Endothelial cell of umbilical vein (primary cell): ENCODE measurements at regions not wholly inside any gene's neighbourhood (a gene's known extent, or its start where the extent isn't known, plus 50 kb on each side); places are given as distances from the start of the nearest gene placed in this dataset.

Experiments
- BruUV-seq: library from RNA; stranded (reverse); fragments of 400-500 nt; replicated peaks from 2 replicates; lab custom pipeline; 2021; lab: Mats Ljungman, UMichigan
- CTCF ChIA-PET: fragments of 300-600, 350-600 bp; sonication (Branson Sonifier 250); formaldehyde crosslinking; loops from one replicate; lab custom pipeline; 2021; ENCODE audit warnings: antibody characterized with exemption, inconsistent platforms; lab: Charles Lee
- POLR2A ChIA-PET: fragments of 300-600, 350-600 bp; sonication (Branson Sonifier 250); formaldehyde crosslinking; loops from one replicate; lab custom pipeline; 2021; ENCODE audit warnings: antibody characterized with exemption, inconsistent platforms; lab: Charles Lee
- DNase-seq: peaks from one replicate; pipeline ENCODE4 v3.0.0-alpha.2; 2011; ENCODE audit warnings: low read depth, low spot score
- FAIRE-seq: peaks from 2 replicates; lab custom pipeline; 2011; peaks lifted over from hg19 to GRCh38; lab: Jason Lieb, UNC
- H2AFZ ChIP-seq: 2 replicates; pipeline ENCODE4 v1.6.0; 2012; ENCODE audit warnings: low read depth, low read length, control low read depth, inconsistent platforms
- H3K27ac ChIP-seq: 2 replicates; pipeline ENCODE4 v1.5.1; 2011; ENCODE audit warnings: low read depth, mild to moderate bottlenecking, control low read depth, low read length, moderate library complexity; ENCODE audit not compliant: insufficient read depth
- H3K27me3 ChIP-seq, 2 experiments: 2 replicates each; pipeline versions ENCODE4 v1.6.0 to v1.6.1; 2011; ENCODE audit warnings: low read length in 2 of 2, mixed read lengths in 1 of 2; ENCODE audit not compliant: control insufficient read depth in 2 of 2, insufficient read depth in 2 of 2
- H3K36me3 ChIP-seq, 2 experiments: 2 replicates in 1 of 2; 3 replicates in 1 of 2; pipeline ENCODE4 v1.5.1; 2011; ENCODE audit warnings: low read length in 2 of 2, mild to moderate bottlenecking in 1 of 2, moderate library complexity in 1 of 2; ENCODE audit not compliant: control insufficient read depth in 2 of 2, insufficient read depth in 2 of 2; ENCODE audit errors: extremely low read depth in 1 of 2
- H3K4me1 ChIP-seq: 3 replicates; pipeline ENCODE4 v1.5.1; 2011; ENCODE audit warnings: mild to moderate bottlenecking, low read length; ENCODE audit not compliant: control insufficient read depth, insufficient read depth; ENCODE audit errors: extremely low read depth
- H3K4me2 ChIP-seq: 2 replicates; pipeline ENCODE4 v1.6.1; 2011; ENCODE audit warnings: low read length, control low read depth, mixed read lengths; ENCODE audit not compliant: insufficient read depth
- H3K4me3 ChIP-seq, 3 experiments: fragments of 200-600 bp in 1 of 3; sonication (generic), shearing (Covaris generic) in 1 of 3; replicated peaks in 1 of 3; 2 replicates each; pipeline ENCODE4 v1.5.1; 2011 to 2016; ENCODE audit warnings: control low read depth in 3 of 3, low read length in 3 of 3, mild to moderate bottlenecking in 2 of 3, inconsistent platforms in 1 of 3, low read depth in 1 of 3, moderate library complexity in 1 of 3; ENCODE audit not compliant: insufficient read depth in 1 of 3
- H3K79me2 ChIP-seq: 2 replicates; pipeline ENCODE4 v1.6.0; 2012; ENCODE audit warnings: low read length, inconsistent platforms; ENCODE audit not compliant: control insufficient read depth, insufficient read depth
- H3K9ac ChIP-seq: replicated peaks from 2 replicates; pipeline ENCODE3; 2011; ENCODE audit warnings: low read length, control low read depth; ENCODE audit not compliant: insufficient read depth; ENCODE audit errors: extremely low read depth
- H3K9me1 ChIP-seq: replicated peaks from 3 replicates; pipeline ENCODE4 v1.6.0; 2011; ENCODE audit warnings: mild to moderate bottlenecking, low read length; ENCODE audit not compliant: control insufficient read depth, insufficient read depth; ENCODE audit errors: extremely low read depth
- H3K9me3 ChIP-seq: replicated peaks from 2 replicates; pipeline ENCODE4 v1.5.1; 2012; ENCODE audit warnings: low read length, inconsistent platforms; ENCODE audit not compliant: control insufficient read depth, insufficient read depth
- H4K20me1 ChIP-seq: replicated peaks from 2 replicates; pipeline ENCODE3; 2011; ENCODE audit warnings: mild to moderate bottlenecking, low read length; ENCODE audit not compliant: control insufficient read depth, insufficient read depth; ENCODE audit errors: extremely low read depth
- EZH2 ChIP-seq: IDR thresholded peaks from 2 replicates; pipeline ENCODE4 v1.6.1; 2012; ENCODE audit warnings: borderline replicate concordance, low read depth, mild to moderate bottlenecking, moderate library complexity, low read length, inconsistent platforms; ENCODE audit not compliant: severe bottlenecking
- FOS ChIP-seq: IDR thresholded peaks from 2 replicates; pipeline ENCODE4 v1.6.1; 2011; ENCODE audit warnings: mild to moderate bottlenecking, low read length, moderate library complexity, borderline replicate concordance; ENCODE audit not compliant: insufficient read depth
- GATA2 ChIP-seq: IDR thresholded peaks from 2 replicates; pipeline ENCODE4 v1.7.0; 2011; ENCODE audit warnings: low read depth, mild to moderate bottlenecking, moderate library complexity, mixed read lengths, low read length; ENCODE audit not compliant: insufficient read length, insufficient read depth
- JUN ChIP-seq: IDR thresholded peaks from 2 replicates; pipeline ENCODE4 v1.6.1; 2011; ENCODE audit warnings: borderline replicate concordance, low read depth; ENCODE audit not compliant: insufficient read length, insufficient read depth
- MYC ChIP-seq: IDR thresholded peaks from one replicate; pipeline ENCODE4 v1.6.1; 2011; ENCODE audit warnings: mild to moderate bottlenecking, low read depth, low read length
- POLR2A ChIP-seq: IDR thresholded peaks from 2 replicates; pipeline ENCODE4 v1.6.1; 2012; ENCODE audit warnings: low read depth, mild to moderate bottlenecking, control low read depth, low read length
- POLR2AphosphoS5 ChIP-seq: IDR thresholded peaks from 2 replicates; pipeline ENCODE4 v1.6.1; 2012; ENCODE audit warnings: low read depth, mild to moderate bottlenecking, control low read depth, low read length, moderate library complexity; ENCODE audit not compliant: insufficient read depth
- dilution Hi-C: fragments of 300-500 bp; cut with MboI; formaldehyde crosslinking; loops from one replicate; pipeline ENCODE4 v1.15.0; 2019; ENCODE audit warnings: low sequenced_read_pairs; ENCODE audit not compliant: extremely low pct_ligation_motif_present
- intact Hi-C: fragments of 100-400 bp; cut with micrococcal nuclease; formaldehyde crosslinking; loops from one replicate; pipeline ENCODE4 v1.10.0; 2022
- TF ChIP-seq, protein P1 (sequence below), 2 donors: IDR thresholded peaks; 1 replicate in 1 of 2; 2 replicates in 1 of 2; pipeline ENCODE4 v1.5.1; 2011; ENCODE audit warnings: low read length in 2 of 2, mild to moderate bottlenecking in 2 of 2, moderate library complexity in 2 of 2, control low read depth in 1 of 2, inconsistent platforms in 1 of 2, low read depth in 1 of 2; ENCODE audit not compliant: insufficient read depth in 1 of 2; ENCODE audit errors: extremely low read depth in 1 of 2
- TF ChIP-seq, protein P2 (sequence below): IDR thresholded peaks from 2 replicates; pipeline ENCODE4 v1.6.1; 2011; ENCODE audit not compliant: insufficient read depth, insufficient read length

GRCh38 chr6:152824666-152825065, 74.1 kb downstream of the VIP start:
- no peak overlapping the region for H3K27ac ChIP-seq
- no peaks in the 10 kb centered on the region for H3K27me3 ChIP-seq
- intact Hi-C loops: no loop called here
- no peak for FAIRE-seq
- no peak for DNase-seq
- H3K4me2 ChIP-seq: no peak overlapping the region
- H3K4me3 ChIP-seq: no peak overlapping the region
- no peaks in the 10 kb centered on the region for H3K36me3 ChIP-seq
- no peak overlapping the region for H2AFZ ChIP-seq
- no peaks in the 10 kb centered on the region for H3K79me2 ChIP-seq
- dilution Hi-C loops: no loop called here
- BruUV-seq: no TSS peak
- ChIA-PET CTCF (no interaction called here), POLR2A (no interaction called here)
- peaks cover 7% of the 10 kb centered on the region for H3K4me1 ChIP-seq
- H3K9ac ChIP-seq: no peak overlapping the region
- TF ChIP-seq EZH2: no peak
- TF ChIP-seq JUN: no peak
- no peak for TF ChIP-seq POLR2AphosphoS5
- TF ChIP-seq, protein P1, sequence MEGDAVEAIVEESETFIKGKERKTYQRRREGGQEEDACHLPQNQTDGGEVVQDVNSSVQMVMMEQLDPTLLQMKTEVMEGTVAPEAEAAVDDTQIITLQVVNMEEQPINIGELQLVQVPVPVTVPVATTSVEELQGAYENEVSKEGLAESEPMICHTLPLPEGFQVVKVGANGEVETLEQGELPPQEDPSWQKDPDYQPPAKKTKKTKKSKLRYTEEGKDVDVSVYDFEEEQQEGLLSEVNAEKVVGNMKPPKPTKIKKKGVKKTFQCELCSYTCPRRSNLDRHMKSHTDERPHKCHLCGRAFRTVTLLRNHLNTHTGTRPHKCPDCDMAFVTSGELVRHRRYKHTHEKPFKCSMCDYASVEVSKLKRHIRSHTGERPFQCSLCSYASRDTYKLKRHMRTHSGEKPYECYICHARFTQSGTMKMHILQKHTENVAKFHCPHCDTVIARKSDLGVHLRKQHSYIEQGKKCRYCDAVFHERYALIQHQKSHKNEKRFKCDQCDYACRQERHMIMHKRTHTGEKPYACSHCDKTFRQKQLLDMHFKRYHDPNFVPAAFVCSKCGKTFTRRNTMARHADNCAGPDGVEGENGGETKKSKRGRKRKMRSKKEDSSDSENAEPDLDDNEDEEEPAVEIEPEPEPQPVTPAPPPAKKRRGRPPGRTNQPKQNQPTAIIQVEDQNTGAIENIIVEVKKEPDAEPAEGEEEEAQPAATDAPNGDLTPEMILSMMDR (IDR thresholded peaks at IDR 0.05; ENCODE audit: extremely low read depth in 1 of 2, insufficient read depth in 1 of 2, low read depth in 1 of 2, low read length in 2 of 2): no peak
- TF ChIP-seq POLR2A: no peak
- TF ChIP-seq MYC: no peak
- TF ChIP-seq FOS: no peak
- TF ChIP-seq, protein P2, sequence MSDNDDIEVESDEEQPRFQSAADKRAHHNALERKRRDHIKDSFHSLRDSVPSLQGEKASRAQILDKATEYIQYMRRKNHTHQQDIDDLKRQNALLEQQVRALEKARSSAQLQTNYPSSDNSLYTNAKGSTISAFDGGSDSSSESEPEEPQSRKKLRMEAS: no peak
- TF ChIP-seq GATA2: no peak
- H4K20me1 ChIP-seq: no peaks in the 10 kb centered on the region
- H3K9me3 ChIP-seq: no peaks in the 10 kb centered on the region
- H3K9me1 ChIP-seq: no peaks in the 10 kb centered on the region
